ENCODE measurements at regions not wholly inside any gene's neighbourhood (a gene's known extent, or its start where the extent isn't known, plus 50 kb on each side); places are given as distances from the start of the nearest gene placed in this dataset.

GRCh38 chr18:56330366-56331110 lies 307.9 kb downstream of the TXNL1 start:
- no peak overlapping the region for H2AK5ac ChIP-seq (ENCODE audit: low read depth, low read length)
- H3K4ac ChIP-seq (replicated peaks; ENCODE audit: insufficient read length, low read depth, low read length), result no peak overlapping the region
- H3K36me3 ChIP-seq (ENCODE audit: control insufficient read depth in 2 of 4, insufficient read depth in 4 of 4, low read length in 3 of 4), result no peaks in the 10 kb centered on the region
- H3K56ac ChIP-seq (replicated peaks; ENCODE audit: insufficient read length, low read depth, low read length), result no peak overlapping the region
- no peak overlapping the region for H3K23ac ChIP-seq (ENCODE audit: insufficient read length)
- H2BK120ac ChIP-seq (replicated peaks; ENCODE audit: low read depth, low read length), result no peak overlapping the region
- H4K20me1 ChIP-seq (replicated peaks in 1 of 2; ENCODE audit: control insufficient read depth in 1 of 2, insufficient read depth in 2 of 2, low read length in 2 of 2), result no peaks in the 10 kb centered on the region
- no peak overlapping the region for H2AFZ ChIP-seq (ENCODE audit: low read length)
- no peak overlapping the region for H3K27ac ChIP-seq (ENCODE audit: low read depth, low read length)
- H2BK5ac ChIP-seq (ENCODE audit: low read depth, low read length), result no peak overlapping the region
- no peak overlapping the region for H3K4me2 ChIP-seq (ENCODE audit: insufficient read depth in 1 of 2, low read depth in 2 of 2, low read length in 2 of 2)
- no peak overlapping the region for H3K14ac ChIP-seq (ENCODE audit: insufficient read length)
- DNase-seq (ENCODE audit: low read depth in 1 of 2, low spot score in 2 of 2), result no peak
- ChIA-PET CTCF (ENCODE audit: partially characterized antibody) (no interaction called here), POLR2A (ENCODE audit: partially characterized antibody) (no interaction called here)
- WGBS, 2 experiments (ENCODE audit: extremely low coverage in 1 of 2, insufficient coverage in 1 of 2, insufficient read length in 1 of 2, insufficient replicate concordance in 2 of 2, low coverage in 1 of 2, low lambda C conversion rate in 2 of 2, missing lambda C conversion rate in 1 of 2), result 81% methylated on average over 9 of the region's 9 CpGs; no CpG with 5 or more reads in 1 of the 2 experiments
- no peaks in the 10 kb centered on the region for H3K4me1 ChIP-seq (replicated peaks in 1 of 4; ENCODE audit: control insufficient read depth in 3 of 4, insufficient read depth in 4 of 4, low read length in 3 of 4)
- no peaks in the 10 kb centered on the region for H3K23me2 ChIP-seq (ENCODE audit: low read depth, low read length)
- H3K79me1 ChIP-seq (ENCODE audit: low read depth, low read length), result no peaks in the 10 kb centered on the region
- no peak overlapping the region for H3K4me3 ChIP-seq (ENCODE audit: extremely low read depth in 1 of 4, insufficient read depth in 2 of 4, low read depth in 3 of 4, low read length in 4 of 4)
- FAIRE-seq, result no peak
- H4K8ac ChIP-seq (ENCODE audit: extremely low read depth, insufficient read depth, low read length), result no peak overlapping the region
- no peak overlapping the region for H2BK20ac ChIP-seq (ENCODE audit: low read length)
- no peaks in the 10 kb centered on the region for H3K9me3 ChIP-seq (ENCODE audit: insufficient read depth in 2 of 2, low read depth in 1 of 2, low read length in 1 of 2)
- H4K5ac ChIP-seq (ENCODE audit: insufficient read length, low read depth, low read length), result no peak overlapping the region
- no peak overlapping the region for H4K91ac ChIP-seq (replicated peaks; ENCODE audit: insufficient read length, low read length)
- H2BK12ac ChIP-seq (ENCODE audit: low read depth, low read length), result no peak overlapping the region
- H3K27me3 ChIP-seq (replicated peaks in 1 of 4; ENCODE audit: control insufficient read depth in 3 of 4, extremely low read depth in 1 of 4, insufficient read depth in 3 of 4, low read length in 3 of 4), result no peaks in the 10 kb centered on the region
- no peak overlapping the region for H3K18ac ChIP-seq (ENCODE audit: extremely low read depth, low read length)
- H3K79me2 ChIP-seq (ENCODE audit: control insufficient read depth in 1 of 2, insufficient read depth in 2 of 2, low read length in 2 of 2), result no peaks in the 10 kb centered on the region
- no peak overlapping the region for H3K9ac ChIP-seq (replicated peaks in 1 of 4; ENCODE audit: extremely low read depth in 1 of 4, low read depth in 3 of 4, low read length in 3 of 4)
- H2BK15ac ChIP-seq (ENCODE audit: low read length), result no peak overlapping the region
- TF ChIP-seq SUZ12 (IDR thresholded peaks at IDR 0.05; ENCODE audit: low read length) (no peak), TAF1 (IDR thresholded peaks at IDR 0.05; ENCODE audit: low read depth, low read length) (no peak), FOSL1 (IDR thresholded peaks at IDR 0.05; ENCODE audit: insufficient read depth, low read depth, low read length) (no peak), SRF (IDR thresholded peaks at IDR 0.05; ENCODE audit: low read depth, low read length) (no peak), SIX5 (IDR thresholded peaks at IDR 0.05; ENCODE audit: low read depth, low read length) (no peak), GTF2F1 (IDR thresholded peaks at IDR 0.05; ENCODE audit: borderline replicate concordance, low read depth, low read length) (no peak), YY1 (IDR thresholded peaks at IDR 0.05; ENCODE audit: low read depth, low read length) (no peak), RXRA (IDR thresholded peaks at IDR 0.05; ENCODE audit: insufficient read depth, low read depth, low read length) (no peak), SP4 (IDR thresholded peaks at IDR 0.05; ENCODE audit: low read length) (no peak), TBP (IDR thresholded peaks at IDR 0.05; ENCODE audit: low read depth, low read length) (no peak), NANOG (IDR thresholded peaks at IDR 0.05; ENCODE audit: insufficient read depth, low read depth, low read length, poor library complexity, severe bottlenecking) (no peak), PHF8 (conservative IDR thresholded peaks at IDR 0.05; ENCODE audit: low read depth, low read length) (no peak), SP2 (IDR thresholded peaks at IDR 0.05; ENCODE audit: low read length) (no peak), ATF3 (IDR thresholded peaks at IDR 0.05; ENCODE audit: insufficient read depth, low read depth, low read length) (no peak)

Measured in H1 (cell line).